Keratinocyte (primary cell): ENCODE measurements at regions not wholly inside any gene's neighbourhood (a gene's known extent, or its start where the extent isn't known, plus 50 kb on each side); places are given as distances from the start of the nearest gene placed in this dataset.

ENCODE experiments used
- DNase-seq: peaks from one replicate; pipeline ENCODE4 v3.0.0-alpha.2; 2011; ENCODE audit warnings: low read depth, missing footprints, low spot score
- FAIRE-seq: peaks from 2 replicates; lab custom pipeline; 2011; peaks lifted over from hg19 to GRCh38; lab: Jason Lieb, UNC
- H2AFZ ChIP-seq: 2 replicates; pipeline ENCODE4 v1.6.0; 2012; ENCODE audit warnings: low read length, control low read depth, inconsistent platforms; ENCODE audit not compliant: control insufficient read depth
- H3K27ac ChIP-seq: 2 replicates; pipeline ENCODE4 v1.5.1; 2011; ENCODE audit warnings: low read length; ENCODE audit not compliant: control insufficient read depth, insufficient read depth
- H3K27me3 ChIP-seq: 3 replicates; pipeline ENCODE4 v1.6.0; 2011; ENCODE audit warnings: low read length; ENCODE audit not compliant: control insufficient read depth, insufficient read depth; ENCODE audit errors: extremely low read depth
- H3K36me3 ChIP-seq, 2 experiments: 2 replicates in 1 of 2; 3 replicates in 1 of 2; pipeline ENCODE4 v1.5.1; 2011; ENCODE audit warnings: low read length in 2 of 2, mild to moderate bottlenecking in 1 of 2; ENCODE audit not compliant: control insufficient read depth in 2 of 2, insufficient read depth in 2 of 2; ENCODE audit errors: extremely low read depth in 1 of 2
- H3K4me1 ChIP-seq: 3 replicates; pipeline ENCODE4 v1.5.1; 2011; ENCODE audit warnings: low read length; ENCODE audit not compliant: control insufficient read depth, insufficient read depth; ENCODE audit errors: extremely low read depth
- H3K4me2 ChIP-seq: 3 replicates; pipeline ENCODE4 v1.6.0; 2011; ENCODE audit warnings: low read depth, low read length; ENCODE audit not compliant: control insufficient read depth, insufficient read depth; ENCODE audit errors: extremely low read depth
- H3K4me3 ChIP-seq, 3 experiments: fragments of 200-600 bp in 1 of 3; sonication (generic) in 1 of 3; 2 replicates in 2 of 3; 3 replicates in 1 of 3; pipeline ENCODE4 v1.5.1; 2011 to 2016; ENCODE audit warnings: low read length in 3 of 3, mild to moderate bottlenecking in 3 of 3, control low read depth in 2 of 3, inconsistent platforms in 1 of 3, low read depth in 1 of 3, mixed read lengths in 1 of 3, mixed run types in 1 of 3, moderate library complexity in 1 of 3; ENCODE audit not compliant: control insufficient read depth in 2 of 3, insufficient read depth in 2 of 3; ENCODE audit errors: extremely low read depth in 1 of 3
- H3K79me2 ChIP-seq: 2 replicates; pipeline ENCODE4 v1.6.0; 2012; ENCODE audit warnings: low read length; ENCODE audit not compliant: control insufficient read depth, insufficient read depth
- H3K9ac ChIP-seq: 3 replicates; pipeline ENCODE4 v1.6.0; 2011; ENCODE audit warnings: low read length; ENCODE audit not compliant: control insufficient read depth, insufficient read depth; ENCODE audit errors: extremely low read depth
- H3K9me1 ChIP-seq: 3 replicates; pipeline ENCODE4 v1.6.0; 2011; ENCODE audit warnings: low read length; ENCODE audit not compliant: control insufficient read depth, insufficient read depth; ENCODE audit errors: extremely low read depth
- H3K9me3 ChIP-seq: 2 replicates; pipeline ENCODE4 v1.5.1; 2012; ENCODE audit warnings: low read depth, low read length; ENCODE audit not compliant: control insufficient read depth
- H4K20me1 ChIP-seq: 3 replicates; pipeline ENCODE4 v1.6.0; 2011; ENCODE audit warnings: low read length; ENCODE audit not compliant: control insufficient read depth, insufficient read depth; ENCODE audit errors: extremely low read depth
- CTCF ChIP-seq, 3 experiments: IDR thresholded peaks in 1 of 3; conservative IDR thresholded peaks in 1 of 3; optimal IDR thresholded peaks in 1 of 3; 2 replicates in 2 of 3; 3 replicates in 1 of 3; pipeline versions ENCODE3 to v1.5.1; 2011; ENCODE audit warnings: low read length in 3 of 3, mild to moderate bottlenecking in 3 of 3, moderate library complexity in 2 of 3, control low read depth in 1 of 3, inconsistent platforms in 1 of 3; ENCODE audit not compliant: insufficient read depth in 2 of 3; ENCODE audit errors: extremely low read depth in 1 of 3
- EZH2 ChIP-seq: IDR thresholded peaks from one replicate; pipeline ENCODE4 v1.6.1; 2012; ENCODE audit warnings: inconsistent platforms, mild to moderate bottlenecking, low read length, moderate library complexity
- dilution Hi-C: fragments of 300-500 bp; cut with MboI; formaldehyde crosslinking; loops from one replicate; pipeline ENCODE4 v1.7.0; 2020; ENCODE audit warnings: low sequenced_read_pairs; ENCODE audit not compliant: extremely low pct_ligation_motif_present

- no peaks in the 10 kb centered on the region for H3K27me3 ChIP-seq
- peaks cover 28% of the 10 kb centered on the region for H3K4me1 ChIP-seq
- H2AFZ ChIP-seq, result no peak overlapping the region
- FAIRE-seq, result no peak
- no peak overlapping the region for H3K4me3 ChIP-seq
- no peak overlapping the region for H3K9ac ChIP-seq
- no peaks in the 10 kb centered on the region for H3K9me1 ChIP-seq
- no peaks in the 10 kb centered on the region for H3K36me3 ChIP-seq
- H4K20me1 ChIP-seq, result no peaks in the 10 kb centered on the region
- no peak for TF ChIP-seq EZH2
- no peak for TF ChIP-seq CTCF (optimal IDR thresholded peaks at IDR 0.05 in 1 of 3, IDR thresholded peaks at IDR 0.05 in 1 of 3, conservative IDR thresholded peaks at IDR 0.05 in 1 of 3; ENCODE audit: extremely low read depth in 1 of 3, insufficient read depth in 2 of 3, low read length in 3 of 3)
- dilution Hi-C loops, result no loop called here
- H3K4me2 ChIP-seq, result no peak overlapping the region
- no peak overlapping the region for H3K27ac ChIP-seq
- DNase-seq, result no peak
- H3K9me3 ChIP-seq, result no peaks in the 10 kb centered on the region
- H3K79me2 ChIP-seq, result no peaks in the 10 kb centered on the region
Observed at GRCh38 chrX:150198776-150199175, 164.3 kb upstream of the MAMLD1 start.

- no peak overlapping the region for H3K4me2 ChIP-seq
- TF ChIP-seq EZH2, result no peak
- TF ChIP-seq CTCF (optimal IDR thresholded peaks at IDR 0.05 in 1 of 3, IDR thresholded peaks at IDR 0.05 in 1 of 3, conservative IDR thresholded peaks at IDR 0.05 in 1 of 3; ENCODE audit: extremely low read depth in 1 of 3, insufficient read depth in 2 of 3, low read length in 3 of 3), result no peak
- H3K4me3 ChIP-seq, result no peak overlapping the region
- FAIRE-seq (no peak), DNase-seq (no peak)
- H3K27me3 ChIP-seq, result no peaks in the 10 kb centered on the region
- no peak overlapping the region for H3K27ac ChIP-seq
- H3K79me2 ChIP-seq, result no peaks in the 10 kb centered on the region
- no peak overlapping the region for H3K9ac ChIP-seq
- no peak overlapping the region for H2AFZ ChIP-seq
- dilution Hi-C loops, result no loop called here
- H3K9me1 ChIP-seq, result no peaks in the 10 kb centered on the region
- peaks cover 28% of the 10 kb centered on the region for H3K4me1 ChIP-seq
- no peaks in the 10 kb centered on the region for H4K20me1 ChIP-seq
- H3K9me3 ChIP-seq, result no peaks in the 10 kb centered on the region
- H3K36me3 ChIP-seq, result no peaks in the 10 kb centered on the region
Observed at GRCh38 chrX:150199181-150199580, 163.9 kb upstream of the MAMLD1 start.
